ENCODE measurements at regions not wholly inside any gene's neighbourhood (a gene's known extent, or its start where the extent isn't known, plus 50 kb on each side); places are given as distances from the start of the nearest gene placed in this dataset.
"Not testable (repeated sequence)": the region's sequence is repeated elsewhere in the genome, so short reads cannot be mapped to it uniquely, and the experiment has no call there.

GRCh38 chr6:97347111-97347510 lies 64.1 kb upstream of the MMS22L start:
- Histone ChIP-seq H3K4me1 (no peaks in the 10 kb centered on the region), H3K36me3 (ENCODE audit: low read depth, missing control alignments) (no peaks in the 10 kb centered on the region)
- no peak for TF ChIP-seq CTCF (IDR thresholded peaks at IDR 0.05)
- TF ChIP-seq POLR2A (IDR thresholded peaks at IDR 0.05): no peak

GRCh38 chr6:97361286-97361685 lies 78.3 kb upstream of the MMS22L start:
- intact Hi-C loops (cut with DNase I; ENCODE audit: low total_unique reads): no loop called here
- no peak overlapping the region for H3K4me3 ChIP-seq
- WGBS, 2 donors: 73 to 80% methylated on average over 2 of the region's 2 CpGs
- no peak for TF ChIP-seq POLR2A (IDR thresholded peaks at IDR 0.05)
- no peak for TF ChIP-seq CTCF (IDR thresholded peaks at IDR 0.05)
- H3K4me1 ChIP-seq: no peaks in the 10 kb centered on the region
- DNase-seq: no peak
- no peaks in the 10 kb centered on the region for H3K36me3 ChIP-seq (ENCODE audit: low read depth, missing control alignments)
- no peaks in the 10 kb centered on the region for H3K9me3 ChIP-seq
- H3K27ac ChIP-seq: no peak overlapping the region
- no peaks in the 10 kb centered on the region for H3K27me3 ChIP-seq

More at GRCh38 chr6:97347111-97347510, 64.1 kb upstream of the MMS22L start:
- H3K27ac ChIP-seq: no peak overlapping the region
- intact Hi-C loops (cut with DNase I; ENCODE audit: low total_unique reads): no loop called here
- H3K4me3 ChIP-seq: no peak overlapping the region
- H3K9me3 ChIP-seq: no peaks in the 10 kb centered on the region
- no peak for DNase-seq
- H3K27me3 ChIP-seq: no peaks in the 10 kb centered on the region

- 72 to 75% methylated on average over 1 of the region's 1 CpG for WGBS, 2 donors
- no peaks in the 10 kb centered on the region for H3K27me3 ChIP-seq
- intact Hi-C loops (cut with DNase I; ENCODE audit: low total_unique reads): no loop called here
- no peaks in the 10 kb centered on the region for H3K9me3 ChIP-seq
- DNase-seq: no peak
- H3K36me3 ChIP-seq (ENCODE audit: low read depth, missing control alignments): no peaks in the 10 kb centered on the region
- no peaks in the 10 kb centered on the region for H3K4me1 ChIP-seq
- no peak overlapping the region for H3K4me3 ChIP-seq
- no peak overlapping the region for H3K27ac ChIP-seq
- TF ChIP-seq POLR2A (IDR thresholded peaks at IDR 0.05) (no peak), CTCF (IDR thresholded peaks at IDR 0.05) (no peak)
These were observed 81.3 kb upstream of the MMS22L start for GRCh38 chr6:97364327-97364726.

GRCh38 chr6:97382071-97382470 lies 99.1 kb upstream of the MMS22L start:
- 92 to 100% methylated on average over 3 to 10 of the region's 11 CpGs for WGBS, 2 donors
- H3K9me3 ChIP-seq; DNase-seq; H3K4me3 ChIP-seq; H3K36me3 ChIP-seq (ENCODE audit: low read depth, missing control alignments); H3K27me3 ChIP-seq; intact Hi-C loops (cut with DNase I; ENCODE audit: low total_unique reads); H3K27ac ChIP-seq; H3K4me1 ChIP-seq: not testable (repeated sequence)

- Histone ChIP-seq H3K9me3 (no peaks in the 10 kb centered on the region), H3K4me3 (no peak overlapping the region), H3K27me3 (no peaks in the 10 kb centered on the region), H3K36me3 (ENCODE audit: low read depth, missing control alignments) (no peaks in the 10 kb centered on the region), H3K27ac (no peak overlapping the region), H3K4me1 (no peaks in the 10 kb centered on the region)
- DNase-seq: no peak
- intact Hi-C loops (cut with DNase I; ENCODE audit: low total_unique reads): loop anchor here (10.0 kb wide), 1 partner anchor 208 kb away; no protein-coding TSS in a partner anchor
- TF ChIP-seq POLR2A (IDR thresholded peaks at IDR 0.05) (no peak), CTCF (IDR thresholded peaks at IDR 0.05) (no peak)
These were observed 109.7 kb upstream of the MMS22L start for GRCh38 chr6:97392735-97393134.

Data from testis (tissue), 2 donors.